HT-29 (cell line): ENCODE measurements at regions not wholly inside any gene's neighbourhood (a gene's known extent, or its start where the extent isn't known, plus 50 kb on each side); places are given as distances from the start of the nearest gene placed in this dataset.
A peak's percentile ranks its signal among the peaks of the same experiment; 100 is the strongest.
"Not testable (repeated sequence)": the region's sequence is repeated elsewhere in the genome, so short reads cannot be mapped to it uniquely, and the experiment has no call there.

Source experiments
- DNase-seq: peaks from one replicate; pipeline ENCODE4 v3.0.0-alpha.2; 2015; ENCODE audit warnings: low spot score

- DNase-seq = no peak
Measured at GRCh38 chr6:168856914-168857313, 396.7 kb downstream of the THBS2 start.

DNA sequence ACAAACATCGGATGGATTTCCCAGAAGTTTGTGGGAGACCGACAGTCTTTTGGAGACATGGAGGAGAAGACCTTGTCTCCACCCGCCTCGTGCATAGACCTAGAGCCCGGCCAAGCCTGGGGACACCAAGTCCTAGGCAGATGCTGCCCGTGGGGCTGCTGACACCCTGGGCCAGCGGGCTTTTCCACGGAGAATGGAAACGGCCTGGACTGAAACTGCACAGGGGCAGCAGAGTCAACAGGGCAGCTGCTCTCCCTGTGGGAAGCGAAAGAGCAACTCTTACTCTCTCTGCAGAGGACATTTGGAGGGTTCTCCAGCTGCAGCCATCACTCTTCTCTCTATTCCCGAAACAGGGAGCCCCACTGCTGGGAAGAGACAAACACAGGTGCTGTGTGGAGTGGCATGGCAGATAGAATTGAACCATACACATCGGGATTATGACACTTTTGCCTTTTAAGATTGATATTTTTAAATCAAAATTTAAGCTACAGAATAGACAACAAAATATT is 401.2 kb downstream of the THBS2 start:
- DNase-seq = no peak

- no peak for DNase-seq
Measured at GRCh38 chr6:168851460-168852375, 401.9 kb downstream of the THBS2 start.

- DNase-seq = not testable (repeated sequence)
Measured at GRCh38 chr6:168850027-168850736, 403.5 kb downstream of the THBS2 start.

- no peak for DNase-seq
Measured at GRCh38 chr6:168849459-168849858, 404.2 kb downstream of the THBS2 start.

DNA sequence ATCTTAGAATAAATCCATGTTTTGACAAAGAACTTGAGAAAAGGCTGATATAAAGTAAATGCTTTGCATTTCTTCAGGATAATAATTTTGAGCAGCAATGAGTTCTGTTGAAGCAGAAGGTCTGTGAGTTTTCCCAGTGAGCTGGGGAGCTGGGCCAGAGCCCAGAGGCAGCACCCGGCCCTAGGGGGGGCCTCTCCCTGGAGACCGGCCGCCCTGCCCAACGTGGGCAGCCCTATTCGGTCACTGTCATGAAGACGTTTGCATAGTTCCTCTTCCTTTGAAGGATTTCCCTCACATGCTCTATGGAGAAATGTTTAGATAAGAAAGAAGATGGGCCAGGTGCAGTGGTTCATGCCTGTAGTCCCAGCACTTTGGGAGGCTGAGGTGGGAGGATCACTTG is 404.8 kb downstream of the THBS2 start:
- no peak for DNase-seq

DNA sequence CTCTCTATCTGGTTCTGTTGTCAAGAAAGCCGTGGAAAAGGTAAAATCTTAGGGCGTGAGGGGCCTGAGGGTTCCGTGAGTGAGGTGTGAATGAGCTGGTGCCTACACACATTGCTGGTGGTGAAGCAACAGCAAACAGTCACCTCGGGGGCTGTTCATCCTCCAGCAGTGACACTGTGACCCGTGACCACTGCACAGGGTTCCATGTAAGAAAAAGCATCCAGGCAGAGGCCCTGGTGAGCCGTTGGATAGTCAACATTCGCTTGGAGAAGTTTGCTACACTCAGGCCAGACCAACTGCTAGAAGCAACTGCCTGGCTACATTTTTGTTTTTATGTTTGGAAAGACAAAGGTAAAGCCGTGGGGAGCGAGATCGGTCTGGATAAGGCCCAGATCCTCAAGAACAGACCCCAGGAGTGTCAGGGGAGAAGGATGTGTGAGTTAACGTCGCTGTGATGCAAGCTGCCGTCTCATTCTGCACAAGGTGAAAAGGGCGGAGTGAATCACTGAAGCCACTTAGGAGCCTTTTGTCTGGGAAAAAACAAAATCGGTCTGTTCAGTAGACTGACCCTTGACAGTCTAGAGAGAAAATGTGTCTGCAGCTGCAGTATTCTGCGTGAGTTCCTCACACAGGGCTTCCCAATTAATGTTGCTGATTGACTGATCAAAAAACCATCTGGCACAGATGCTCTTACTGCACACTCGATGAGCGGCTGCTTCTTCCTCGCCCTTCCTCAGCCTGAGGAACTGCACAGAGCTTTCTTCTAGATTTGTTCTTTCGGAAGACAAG is 404.0 kb downstream of the SMOC2 start:
- no peak for DNase-seq

DNA sequence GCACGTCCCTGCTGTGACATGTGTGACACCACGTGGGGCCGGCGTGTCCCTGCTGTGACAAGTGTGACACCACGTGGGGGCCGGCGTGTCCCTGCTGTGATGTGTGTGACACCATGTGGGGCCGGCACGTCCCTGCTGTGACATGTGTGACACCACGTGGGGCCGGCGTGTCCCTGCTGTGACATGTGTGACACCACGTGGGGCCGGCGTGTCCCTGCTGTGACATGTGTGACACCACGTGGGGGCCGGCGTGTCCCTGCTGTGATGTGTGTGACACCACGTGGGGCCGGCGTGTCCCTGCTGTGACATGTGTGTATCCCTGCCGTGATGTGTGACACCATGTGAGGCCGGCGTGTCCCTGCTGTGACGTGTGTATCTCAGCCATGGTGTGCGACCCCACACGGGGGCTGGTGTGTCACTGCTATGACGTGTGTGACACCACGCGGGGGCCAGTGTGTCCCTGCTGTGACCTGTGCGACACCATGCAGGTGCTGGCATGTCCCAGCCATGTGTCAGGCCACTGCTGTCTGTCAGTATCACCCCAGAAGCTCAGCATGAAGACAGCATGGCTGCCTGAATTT is 401.7 kb downstream of the SMOC2 start:
- DNase-seq = not testable (repeated sequence)

DNA sequence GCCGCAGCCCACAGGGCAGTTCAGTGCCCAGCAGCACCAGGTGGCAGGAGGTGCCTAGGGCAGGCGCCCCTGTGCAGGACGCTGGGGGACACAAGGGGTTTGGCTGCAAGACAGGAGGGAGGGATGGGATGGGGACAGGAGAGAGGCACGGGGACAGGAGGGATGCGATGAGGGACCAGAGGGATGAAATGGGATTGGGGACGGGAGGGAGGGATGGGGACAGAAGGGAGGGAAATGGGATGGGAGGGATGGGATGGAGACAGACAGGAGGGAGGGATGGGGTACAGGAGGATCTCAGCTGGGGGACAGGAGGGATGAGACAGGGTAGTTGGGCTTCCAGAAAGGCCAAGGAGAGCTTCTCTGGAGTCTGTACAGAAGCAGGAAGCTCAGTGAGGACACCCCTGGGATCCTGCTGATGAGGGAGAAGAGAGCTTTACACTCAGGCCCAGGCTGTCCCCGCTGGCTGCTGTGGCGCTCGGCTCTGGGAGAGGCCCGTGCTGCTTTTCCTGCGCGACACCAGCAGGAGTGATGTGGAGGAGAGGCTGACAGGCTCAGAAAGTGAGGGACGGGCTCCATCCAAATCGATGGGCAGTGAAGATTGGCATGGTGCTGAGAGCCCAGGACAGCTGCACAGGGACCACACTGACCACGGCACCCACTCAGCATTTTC is 400.8 kb downstream of the SMOC2 start:
- DNase-seq = no peak

GRCh38 chr6:168840932-168841331 is 399.9 kb downstream of the SMOC2 start:
- not testable (repeated sequence) for DNase-seq

DNA sequence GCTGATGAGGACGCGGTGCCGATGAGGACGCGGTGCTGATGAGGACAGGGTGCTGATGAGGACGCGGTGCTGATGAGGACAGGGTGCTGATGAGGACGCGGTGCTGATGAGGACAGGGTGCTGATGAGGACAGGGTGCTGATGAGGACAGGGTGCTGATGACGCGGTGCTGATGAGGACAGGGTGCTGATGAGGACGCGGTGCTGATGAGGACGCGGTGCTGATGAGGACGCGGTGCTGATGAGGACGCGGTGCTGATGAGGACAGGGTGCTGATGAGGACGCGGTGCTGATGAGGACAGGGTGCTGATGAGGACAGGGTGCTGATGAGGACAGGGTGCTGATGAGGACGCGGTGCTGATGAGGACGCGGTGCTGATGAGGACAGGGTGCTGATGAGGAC is 399.3 kb downstream of the SMOC2 start:
- not testable (repeated sequence) for DNase-seq

GRCh38 chr6:168838037-168838399 is 397.0 kb downstream of the SMOC2 start:
- DNase-seq = no peak

GRCh38 chr6:168837254-168838036 is 396.5 kb downstream of the SMOC2 start:
- DNase-seq = no peak

DNA sequence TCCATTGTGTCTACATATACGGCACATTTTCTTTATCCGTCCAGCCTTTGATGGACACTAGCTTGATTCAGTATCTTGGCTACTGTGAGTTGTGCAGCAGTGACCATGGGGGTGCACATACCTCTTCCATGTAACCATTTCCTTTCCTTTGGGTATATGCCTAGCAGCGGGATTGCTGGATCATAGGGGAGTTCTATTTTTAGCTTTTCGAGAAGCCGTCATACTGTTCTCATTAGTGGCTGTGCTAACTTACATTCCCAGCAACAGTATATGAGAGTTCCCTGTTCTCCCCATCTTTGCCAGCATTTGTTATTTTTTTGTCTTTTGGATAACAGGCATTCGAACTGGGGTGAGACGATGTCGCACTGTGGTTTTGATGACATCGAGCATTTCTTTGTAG is 395.0 kb downstream of the SMOC2 start:
- no peak for DNase-seq

GRCh38 chr6:168834801-168835200 is 393.8 kb downstream of the SMOC2 start:
- DNase-seq = peak; percentile 41

DNA sequence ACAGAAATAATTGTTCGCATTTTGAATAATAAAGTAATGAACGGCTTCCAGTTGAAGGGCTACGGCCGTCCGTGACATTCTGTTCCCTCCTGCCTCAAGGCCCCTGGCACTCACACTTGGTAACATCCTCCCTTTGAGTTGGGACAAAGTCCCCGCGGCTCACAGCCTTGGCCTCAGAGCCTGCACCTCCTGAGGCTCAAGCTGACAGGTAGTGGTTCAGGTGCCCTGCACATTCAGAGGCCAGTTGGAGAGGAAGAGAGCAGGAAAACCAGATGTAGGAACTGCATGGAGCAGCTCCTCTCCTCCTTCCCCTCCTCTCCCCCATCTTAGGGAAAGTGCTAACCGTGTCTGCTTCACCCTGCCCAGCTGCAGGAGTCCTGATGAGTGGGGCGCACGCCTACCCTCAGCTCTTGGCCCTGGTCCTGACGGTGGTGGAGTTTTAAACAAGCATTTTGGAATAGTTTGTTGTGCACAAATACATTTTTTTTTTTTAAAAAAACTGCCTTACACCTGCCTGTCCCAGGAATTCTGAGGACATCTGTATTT is 393.1 kb downstream of the SMOC2 start:
- no peak for DNase-seq

DNA sequence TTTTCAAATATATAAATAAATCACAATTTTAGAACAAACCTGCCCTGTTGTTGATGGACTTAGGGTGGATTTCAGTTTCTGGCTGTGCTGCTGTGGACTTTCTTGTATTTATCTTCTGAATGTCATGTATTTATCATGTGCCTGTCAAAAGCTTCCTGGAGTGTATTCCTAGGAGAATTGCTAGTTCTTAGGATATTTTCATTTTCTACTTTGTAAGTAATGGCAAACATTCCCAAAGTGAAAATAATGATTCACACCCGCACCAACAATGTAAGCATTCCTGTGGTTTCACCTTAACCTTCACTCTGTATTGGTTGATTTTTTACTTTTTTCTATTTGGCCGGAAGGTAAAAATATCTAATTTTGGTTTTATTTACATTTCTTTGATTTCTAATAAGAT is 387.8 kb downstream of the SMOC2 start:
- no peak for DNase-seq

GRCh38 chr6:168828035-168828434 is 387.1 kb downstream of the SMOC2 start:
- no peak for DNase-seq

GRCh38 chr6:168827586-168827871 is 386.5 kb downstream of the SMOC2 start:
- no peak for DNase-seq
